HepG2 (cell line): ENCODE measurements at regions not wholly inside any gene's neighbourhood (a gene's known extent, or its start where the extent isn't known, plus 50 kb on each side); places are given as distances from the start of the nearest gene placed in this dataset.

Experiments
- CHCHD3 ChIP-seq: sonication (generic); formaldehyde crosslinking; IDR thresholded peaks from 2 replicates; pipeline ENCODE4 v1.8.0; 2022; ENCODE audit warnings: mild to moderate bottlenecking, missing genetic modification reagents, moderate library complexity
- HDAC2 ChIP-seq: sonication (generic); formaldehyde crosslinking; IDR thresholded peaks from 2 replicates; pipeline ENCODE4 v1.4.0; 2020; ENCODE audit warnings: missing genetic modification reagents
- ISL2 ChIP-seq: sonication (generic); formaldehyde crosslinking; IDR thresholded peaks from 2 replicates; pipeline ENCODE4 v1.5.0; 2020; ENCODE audit warnings: missing genetic modification reagents
- NFAT5 ChIP-seq: sonication (generic); formaldehyde crosslinking; IDR thresholded peaks from 2 replicates; pipeline ENCODE4 v1.4.0; 2020; ENCODE audit warnings: missing genetic modification reagents
- PHF20 ChIP-seq: sonication (generic); formaldehyde crosslinking; IDR thresholded peaks from 2 replicates; pipeline ENCODE4 v1.5.0; 2020; ENCODE audit warnings: mild to moderate bottlenecking, missing genetic modification reagents
- RNF219 ChIP-seq: sonication (generic); formaldehyde crosslinking; IDR thresholded peaks from 2 replicates; pipeline ENCODE4 v1.5.0; 2020; ENCODE audit warnings: mild to moderate bottlenecking, missing genetic modification reagents
- ZNF3 ChIP-seq: IDR thresholded peaks from 2 replicates; pipeline ENCODE4 v1.7.0; 2017; ENCODE audit warnings: inconsistent platforms
- ZNF646 ChIP-seq: sonication (generic); formaldehyde crosslinking; IDR thresholded peaks from 2 replicates; pipeline ENCODE4 v1.9.0; 2021; ENCODE audit warnings: mild to moderate bottlenecking, missing genetic modification reagents
- ZNF724P ChIP-seq: sonication (generic); formaldehyde crosslinking; IDR thresholded peaks from 2 replicates; pipeline ENCODE4 v1.8.0; 2022; ENCODE audit warnings: missing genetic modification reagents, borderline replicate concordance

GRCh38 chr1:10939654-10940450 is 72.6 kb upstream of the TARDBP start (continued):
- TF ChIP-seq ZNF646 (CRISPR knock-in tag) (no peak), HDAC2 (CRISPR knock-in tag) (no peak), CHCHD3 (CRISPR knock-in tag) (no peak), RNF219 (CRISPR knock-in tag) (no peak), ISL2 (CRISPR knock-in tag) (no peak), ZNF724P (CRISPR knock-in tag) (no peak), PHF20 (no peak), ZNF3 (CRISPR knock-in tag) (no peak), NFAT5 (CRISPR knock-in tag) (no peak)
